ENCODE measurements at regions not wholly inside any gene's neighbourhood (a gene's known extent, or its start where the extent isn't known, plus 50 kb on each side); places are given as distances from the start of the nearest gene placed in this dataset.
"Not testable (repeated sequence)": the region's sequence is repeated elsewhere in the genome, so short reads cannot be mapped to it uniquely, and the experiment has no call there.

- no peak for DNase-seq
Measured at GRCh38 chr14:97155320-97155719, 358.1 kb downstream of the VRK1 start.

GRCh38 chr14:97155814-97156213, 358.6 kb downstream of the VRK1 start:
- DNase-seq: no peak

- DNase-seq: no peak
Measured at GRCh38 chr14:97156705-97157104, 359.5 kb downstream of the VRK1 start.

GRCh38 chr14:97158102-97158501, 360.9 kb downstream of the VRK1 start:
- no peak for DNase-seq

GRCh38 chr14:97159124-97159523, 361.9 kb downstream of the VRK1 start:
- no peak for DNase-seq

- DNase-seq: no peak
Measured at GRCh38 chr14:97162621-97163020, 365.4 kb downstream of the VRK1 start.

- no peak for DNase-seq
Measured at GRCh38 chr14:97164021-97164420, 366.8 kb downstream of the VRK1 start.

- no peak for DNase-seq
Measured at GRCh38 chr14:97166497-97166896, 369.3 kb downstream of the VRK1 start.

- not testable (repeated sequence) for DNase-seq
Measured at GRCh38 chr14:97167577-97167976, 370.4 kb downstream of the VRK1 start.

- DNase-seq: no peak
Measured at GRCh38 chr14:97172644-97173043, 375.5 kb downstream of the VRK1 start.

GRCh38 chr14:97177016-97177415, 379.8 kb downstream of the VRK1 start:
- peak; percentile 59 for DNase-seq

GRCh38 chr14:97177635-97178034, 380.5 kb downstream of the VRK1 start:
- no peak for DNase-seq

GRCh38 chr14:97178781-97179180, 381.6 kb downstream of the VRK1 start:
- no peak for DNase-seq

GRCh38 chr14:97179573-97179972, 382.4 kb downstream of the VRK1 start:
- DNase-seq: peak; percentile 10

GRCh38 chr14:97180304-97181200, 383.4 kb downstream of the VRK1 start:
- peak; percentile 13 for DNase-seq

GRCh38 chr14:97185186-97185585, 388.0 kb downstream of the VRK1 start:
- peak; percentile 37 for DNase-seq

GRCh38 chr14:97187916-97188315, 390.7 kb downstream of the VRK1 start:
- DNase-seq: no peak

GRCh38 chr14:97196336-97196735, 399.2 kb downstream of the VRK1 start:
- no peak for DNase-seq

GRCh38 chr14:97198813-97199212, 401.6 kb downstream of the VRK1 start:
- no peak for DNase-seq

- no peak for DNase-seq
Measured at GRCh38 chr14:97200245-97200644, 403.1 kb downstream of the VRK1 start.

GRCh38 chr14:97206916-97207315, 409.7 kb downstream of the VRK1 start:
- DNase-seq: no peak

GRCh38 chr14:97210202-97210601, 413.0 kb downstream of the VRK1 start:
- DNase-seq: no peak

- DNase-seq: no peak
Measured at GRCh38 chr14:97212399-97212798, 415.2 kb downstream of the VRK1 start.

GRCh38 chr14:97213720-97214119, 416.5 kb downstream of the VRK1 start:
- DNase-seq: no peak
